DOHH2 (cell line): ENCODE measurements at regions not wholly inside any gene's neighbourhood (a gene's known extent, or its start where the extent isn't known, plus 50 kb on each side); places are given as distances from the start of the nearest gene placed in this dataset.

Experiments
- H3F3A ChIP-seq: fragments of 200-600 bp; sonication (generic), shearing (Covaris generic); 2 replicates; pipeline ENCODE4 v1.6.0; 2016; ENCODE audit warnings: antibody characterized with exemption, mild to moderate bottlenecking; ENCODE audit not compliant: control insufficient read depth, insufficient read depth
- H3K27ac ChIP-seq: fragments of 200-600 bp; sonication (generic); 2 replicates; pipeline ENCODE4 v1.5.1; 2014; ENCODE audit warnings: low read depth, mild to moderate bottlenecking, low read length, moderate library complexity
- H3K27me3 ChIP-seq: fragments of 200-600 bp; sonication (generic); 2 replicates; pipeline ENCODE4 v1.6.1; 2014; ENCODE audit warnings: mild to moderate bottlenecking, low read length, mixed read lengths; ENCODE audit not compliant: control insufficient read depth
- H3K36me3 ChIP-seq: fragments of 200-600 bp; sonication (generic); 2 replicates; pipeline ENCODE4 v1.6.1; 2014; ENCODE audit warnings: mild to moderate bottlenecking, low read length, moderate library complexity, mixed read lengths; ENCODE audit not compliant: control insufficient read depth
- H3K4me1 ChIP-seq: fragments of 200-600 bp; sonication (generic); 2 replicates; pipeline ENCODE4 v1.6.1; 2014; ENCODE audit warnings: mild to moderate bottlenecking, low read length, mixed read lengths; ENCODE audit not compliant: control insufficient read depth
- H3K4me2 ChIP-seq: fragments of 200-600 bp; sonication (generic); 2 replicates; pipeline ENCODE4 v1.6.0; 2014; ENCODE audit warnings: mild to moderate bottlenecking, low read length, moderate library complexity
- H3K4me3 ChIP-seq: fragments of 200-600 bp; sonication (generic); 2 replicates; pipeline ENCODE4 v1.5.1; 2014; ENCODE audit warnings: mild to moderate bottlenecking, low read length, mixed read lengths
- H3K79me2 ChIP-seq: fragments of 200-600 bp; sonication (generic); 2 replicates; pipeline ENCODE4 v1.6.1; 2014; ENCODE audit warnings: mild to moderate bottlenecking, low read length, mixed read lengths; ENCODE audit not compliant: control insufficient read depth
- H3K9me2 ChIP-seq: fragments of 200-600 bp; sonication (generic); replicated peaks from 2 replicates; pipeline ENCODE4 v1.6.1; 2014; ENCODE audit warnings: mild to moderate bottlenecking, low read length, mixed read lengths; ENCODE audit not compliant: control insufficient read depth
- H3K9me3 ChIP-seq: fragments of 200-600 bp; sonication (generic); 2 replicates; pipeline ENCODE4 v1.6.1; 2014; ENCODE audit warnings: antibody characterized with exemption, low read length, mixed read lengths; ENCODE audit not compliant: control insufficient read depth, insufficient read depth
- H4K20me1 ChIP-seq: fragments of 200-600 bp; sonication (generic); 2 replicates; pipeline ENCODE4 v1.6.0; 2014; ENCODE audit warnings: low read depth, mild to moderate bottlenecking, antibody characterized with exemption, low read length, moderate library complexity; ENCODE audit not compliant: control insufficient read depth, insufficient read depth
- CTCF ChIP-seq: fragments of 200-600 bp; sonication (generic); IDR thresholded peaks from one replicate; pipeline ENCODE4 v1.5.1; 2014; ENCODE audit warnings: antibody characterized with exemption, mild to moderate bottlenecking, low read depth, low read length; ENCODE audit not compliant: poor library complexity, severe bottlenecking
- EZH2phosphoT487 ChIP-seq: fragments of 200-600 bp; sonication (generic); IDR thresholded peaks from 2 replicates; pipeline ENCODE4 v1.6.1; 2017; ENCODE audit warnings: borderline replicate concordance, mild to moderate bottlenecking, antibody characterized with exemption, low read length, moderate library complexity, mixed read lengths

GRCh38 chr9:1207686-1208085, 157.5 kb downstream of the DMRT2 start:
- H3K4me1 ChIP-seq = no peaks in the 10 kb centered on the region
- no peak overlapping the region for H3K27ac ChIP-seq
- no peaks in the 10 kb centered on the region for H3K9me3 ChIP-seq
- no peaks in the 10 kb centered on the region for H4K20me1 ChIP-seq
- H3K4me3 ChIP-seq = no peak overlapping the region
- H3K4me2 ChIP-seq = no peak overlapping the region
- H3K79me2 ChIP-seq = no peaks in the 10 kb centered on the region
- H3F3A ChIP-seq = no peaks in the 10 kb centered on the region
- no peaks in the 10 kb centered on the region for H3K27me3 ChIP-seq
- H3K9me2 ChIP-seq = no peaks in the 10 kb centered on the region
- no peak for TF ChIP-seq CTCF
- no peak for TF ChIP-seq EZH2phosphoT487
- no peaks in the 10 kb centered on the region for H3K36me3 ChIP-seq

- Histone ChIP-seq H3K27ac (no peak overlapping the region), H3K9me2 (no peaks in the 10 kb centered on the region), H3K4me2 (no peak overlapping the region), H3K27me3 (no peaks in the 10 kb centered on the region), H3K4me1 (no peaks in the 10 kb centered on the region), H3K36me3 (no peaks in the 10 kb centered on the region), H3K9me3 (no peaks in the 10 kb centered on the region), H3K79me2 (no peaks in the 10 kb centered on the region), H4K20me1 (no peaks in the 10 kb centered on the region), H3K4me3 (no peak overlapping the region), H3F3A (no peaks in the 10 kb centered on the region)
- TF ChIP-seq EZH2phosphoT487 (no peak), CTCF (no peak)
These were observed 158.0 kb downstream of the DMRT2 start for GRCh38 chr9:1208157-1208556.

- no peaks in the 10 kb centered on the region for H3K79me2 ChIP-seq
- no peaks in the 10 kb centered on the region for H4K20me1 ChIP-seq
- H3K9me2 ChIP-seq = no peaks in the 10 kb centered on the region
- H3K27ac ChIP-seq = no peak overlapping the region
- no peaks in the 10 kb centered on the region for H3K4me1 ChIP-seq
- H3K4me2 ChIP-seq = no peak overlapping the region
- TF ChIP-seq EZH2phosphoT487 = no peak
- no peak overlapping the region for H3K4me3 ChIP-seq
- H3K9me3 ChIP-seq = no peaks in the 10 kb centered on the region
- no peaks in the 10 kb centered on the region for H3K36me3 ChIP-seq
- no peaks in the 10 kb centered on the region for H3K27me3 ChIP-seq
- no peaks in the 10 kb centered on the region for H3F3A ChIP-seq
These were observed 160.8 kb downstream of the DMRT2 start for GRCh38 chr9:1210954-1211353.

GRCh38 chr9:1216532-1216931, 166.4 kb downstream of the DMRT2 start:
- TF ChIP-seq EZH2phosphoT487 = no peak
- no peak overlapping the region for H3K4me2 ChIP-seq
- H3K9me2 ChIP-seq = no peaks in the 10 kb centered on the region
- H3K79me2 ChIP-seq = no peaks in the 10 kb centered on the region
- no peak overlapping the region for H3K4me3 ChIP-seq
- no peaks in the 10 kb centered on the region for H3F3A ChIP-seq
- H3K4me1 ChIP-seq = no peaks in the 10 kb centered on the region
- no peak overlapping the region for H3K27ac ChIP-seq
- H4K20me1 ChIP-seq = no peaks in the 10 kb centered on the region
- H3K36me3 ChIP-seq = no peaks in the 10 kb centered on the region
- H3K27me3 ChIP-seq = no peaks in the 10 kb centered on the region
- H3K9me3 ChIP-seq = no peaks in the 10 kb centered on the region
